ENCODE measurements at regions not wholly inside any gene's neighbourhood (a gene's known extent, or its start where the extent isn't known, plus 50 kb on each side); places are given as distances from the start of the nearest gene placed in this dataset.
A peak's percentile ranks its signal among the peaks of the same experiment; 100 is the strongest.

DNA sequence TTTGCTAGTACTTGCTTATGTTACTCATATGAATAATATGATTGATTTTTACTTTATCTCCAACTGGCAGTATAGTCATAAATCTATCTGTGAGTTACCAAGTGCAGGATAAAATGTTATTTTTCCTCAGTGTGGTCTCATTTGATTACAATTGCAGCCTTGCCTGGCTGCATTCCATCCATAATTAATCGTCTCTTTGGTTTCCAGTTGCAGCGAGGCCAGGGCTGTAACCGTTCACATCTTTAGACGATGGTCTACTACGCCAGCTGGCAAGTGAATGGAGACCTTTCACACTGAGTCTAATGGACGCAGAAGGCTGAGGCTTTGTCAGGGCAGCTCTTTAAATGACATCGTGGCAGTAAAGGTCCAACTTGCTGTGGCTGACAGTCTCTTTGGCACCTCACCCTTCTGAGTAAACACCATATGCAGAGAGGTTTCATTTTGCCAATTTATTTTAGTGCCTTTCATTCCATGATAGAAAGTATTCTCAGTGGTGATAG, 84.0 kb downstream of the ARL4A start:
- TF ChIP-seq, protein P1, sequence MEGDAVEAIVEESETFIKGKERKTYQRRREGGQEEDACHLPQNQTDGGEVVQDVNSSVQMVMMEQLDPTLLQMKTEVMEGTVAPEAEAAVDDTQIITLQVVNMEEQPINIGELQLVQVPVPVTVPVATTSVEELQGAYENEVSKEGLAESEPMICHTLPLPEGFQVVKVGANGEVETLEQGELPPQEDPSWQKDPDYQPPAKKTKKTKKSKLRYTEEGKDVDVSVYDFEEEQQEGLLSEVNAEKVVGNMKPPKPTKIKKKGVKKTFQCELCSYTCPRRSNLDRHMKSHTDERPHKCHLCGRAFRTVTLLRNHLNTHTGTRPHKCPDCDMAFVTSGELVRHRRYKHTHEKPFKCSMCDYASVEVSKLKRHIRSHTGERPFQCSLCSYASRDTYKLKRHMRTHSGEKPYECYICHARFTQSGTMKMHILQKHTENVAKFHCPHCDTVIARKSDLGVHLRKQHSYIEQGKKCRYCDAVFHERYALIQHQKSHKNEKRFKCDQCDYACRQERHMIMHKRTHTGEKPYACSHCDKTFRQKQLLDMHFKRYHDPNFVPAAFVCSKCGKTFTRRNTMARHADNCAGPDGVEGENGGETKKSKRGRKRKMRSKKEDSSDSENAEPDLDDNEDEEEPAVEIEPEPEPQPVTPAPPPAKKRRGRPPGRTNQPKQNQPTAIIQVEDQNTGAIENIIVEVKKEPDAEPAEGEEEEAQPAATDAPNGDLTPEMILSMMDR (IDR thresholded peaks at IDR 0.05) = no peak
- TF ChIP-seq POLR2AphosphoS5 (IDR thresholded peaks at IDR 0.05) = peak in 1 of 4 donors; percentile 16
- peak; percentile 65 for DNase-seq
- no peaks in the 10 kb centered on the region for H3K27me3 ChIP-seq
- no peaks in the 10 kb centered on the region for H3K36me3 ChIP-seq
- peak overlapping the region in 1 of 4 donors; percentile 14 for H3K4me3 ChIP-seq
- H3K27ac ChIP-seq = peak overlapping the region in 3 of 4 donors; percentile 11 to 39 (median 17)
- no peaks in the 10 kb centered on the region for H3K9me3 ChIP-seq
- H3K4me1 ChIP-seq = peaks cover 0 to 31% (median 28%) of the 10 kb centered on the region in 4 donors
- intact Hi-C loops (cut with DNase I) = no loop called here
- 6 to 36% methylated on average over 7 of the region's 7 CpGs for WGBS, 2 donors

DNA sequence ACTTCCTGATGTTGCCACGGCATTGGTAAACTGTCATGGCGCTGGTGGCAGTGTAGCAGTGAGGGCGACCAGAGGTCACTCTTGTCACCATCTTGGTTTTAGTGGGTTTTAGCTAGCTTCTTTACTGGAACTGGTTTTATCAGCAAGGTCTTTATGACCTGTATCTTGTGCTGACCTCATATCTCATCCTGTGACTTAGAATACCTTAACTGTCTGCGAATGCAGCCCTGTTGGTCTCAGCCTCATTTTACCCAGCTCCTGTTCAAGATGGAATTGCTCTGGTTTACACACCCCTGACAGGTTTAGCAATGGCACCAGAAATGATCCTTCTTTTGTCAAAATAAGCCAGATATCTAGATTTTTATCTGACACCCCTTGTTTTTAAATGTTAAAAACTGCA, 85.3 kb downstream of the ARL4A start:
- TF ChIP-seq POLR2A (IDR thresholded peaks at IDR 0.05) = no peak
- TF ChIP-seq, protein P1 (IDR thresholded peaks at IDR 0.05) = no peak
- TF ChIP-seq POLR2AphosphoS5 (IDR thresholded peaks at IDR 0.05) = no peak
- TF ChIP-seq EP300 (IDR thresholded peaks at IDR 0.05) = no peak
- 94 to 96% methylated on average over 4 of the region's 4 CpGs for WGBS, 2 donors
- DNase-seq = no peak
- no peaks in the 10 kb centered on the region for H3K9me3 ChIP-seq
- H3K27me3 ChIP-seq = no peaks in the 10 kb centered on the region
- H3K4me1 ChIP-seq = peaks cover 0 to 31% (median 28%) of the 10 kb centered on the region in 4 donors
- no peaks in the 10 kb centered on the region for H3K36me3 ChIP-seq
- intact Hi-C loops (cut with DNase I) = no loop called here
- H3K27ac ChIP-seq = no peak overlapping the region
- no peak overlapping the region for H3K4me3 ChIP-seq

DNA sequence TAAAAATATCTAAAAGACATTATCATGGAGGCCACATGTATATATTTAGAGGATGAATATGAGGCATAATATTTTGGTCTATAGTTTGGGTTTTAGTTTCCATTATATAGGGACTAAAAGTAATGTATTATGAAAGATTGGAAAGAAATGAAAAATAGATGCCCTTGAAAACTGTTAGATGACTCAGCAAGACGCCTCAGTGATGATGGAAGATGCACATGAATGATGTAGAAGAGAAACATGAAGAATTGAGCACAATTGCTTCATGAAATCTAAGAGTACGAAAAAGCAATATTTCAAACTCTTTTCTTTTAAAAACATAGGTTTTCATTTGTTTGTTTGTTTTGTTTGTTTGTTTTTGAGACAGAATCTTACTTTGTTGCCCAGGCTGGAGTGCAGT, 89.8 kb downstream of the ARL4A start:
- H3K9me3 ChIP-seq = no peaks in the 10 kb centered on the region
- intact Hi-C loops (cut with DNase I) = no loop called here
- WGBS, 2 donors = 91 to 92% methylated on average over 2 of the region's 2 CpGs
- no peaks in the 10 kb centered on the region for H3K36me3 ChIP-seq
- DNase-seq = no peak
- no peaks in the 10 kb centered on the region for H3K27me3 ChIP-seq
- no peak overlapping the region for H3K4me3 ChIP-seq
- H3K4me1 ChIP-seq = no peaks in the 10 kb centered on the region
- TF ChIP-seq EP300 (IDR thresholded peaks at IDR 0.05) (no peak), POLR2A (IDR thresholded peaks at IDR 0.05) (no peak), POLR2AphosphoS5 (IDR thresholded peaks at IDR 0.05) (no peak)
- TF ChIP-seq, protein P1 (IDR thresholded peaks at IDR 0.05) = no peak
- no peak overlapping the region for H3K27ac ChIP-seq

DNA sequence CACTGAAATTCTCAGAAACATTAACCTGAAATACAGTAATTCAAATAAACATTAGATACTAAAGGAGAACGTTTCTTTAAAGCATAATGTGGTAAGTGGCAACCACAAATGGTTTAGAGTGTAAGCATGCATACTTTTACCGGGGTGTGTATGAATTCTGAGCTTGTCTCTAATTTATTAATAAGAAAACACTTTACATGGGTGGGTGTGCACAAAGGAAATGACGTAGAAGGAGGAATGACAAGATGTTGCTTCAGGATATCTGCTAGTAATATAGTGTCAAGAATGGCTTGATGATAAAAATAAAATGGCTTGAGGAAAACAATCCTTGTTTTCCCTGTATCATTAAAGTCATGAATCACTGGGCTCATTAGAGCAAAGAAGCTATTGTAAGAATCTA, 92.5 kb downstream of the ARL4A start:
- no peaks in the 10 kb centered on the region for H3K36me3 ChIP-seq
- no peak for DNase-seq
- 74 to 76% methylated on average over 3 of the region's 3 CpGs for WGBS, 2 donors
- no peaks in the 10 kb centered on the region for H3K4me1 ChIP-seq
- no peak overlapping the region for H3K27ac ChIP-seq
- intact Hi-C loops (cut with DNase I) = no loop called here
- H3K4me3 ChIP-seq = no peak overlapping the region
- TF ChIP-seq POLR2A (IDR thresholded peaks at IDR 0.05) (no peak), POLR2AphosphoS5 (IDR thresholded peaks at IDR 0.05) (no peak), EP300 (IDR thresholded peaks at IDR 0.05) (no peak)
- TF ChIP-seq, protein P1 (IDR thresholded peaks at IDR 0.05) = no peak
- H3K9me3 ChIP-seq = no peaks in the 10 kb centered on the region
- H3K27me3 ChIP-seq = no peaks in the 10 kb centered on the region

DNA sequence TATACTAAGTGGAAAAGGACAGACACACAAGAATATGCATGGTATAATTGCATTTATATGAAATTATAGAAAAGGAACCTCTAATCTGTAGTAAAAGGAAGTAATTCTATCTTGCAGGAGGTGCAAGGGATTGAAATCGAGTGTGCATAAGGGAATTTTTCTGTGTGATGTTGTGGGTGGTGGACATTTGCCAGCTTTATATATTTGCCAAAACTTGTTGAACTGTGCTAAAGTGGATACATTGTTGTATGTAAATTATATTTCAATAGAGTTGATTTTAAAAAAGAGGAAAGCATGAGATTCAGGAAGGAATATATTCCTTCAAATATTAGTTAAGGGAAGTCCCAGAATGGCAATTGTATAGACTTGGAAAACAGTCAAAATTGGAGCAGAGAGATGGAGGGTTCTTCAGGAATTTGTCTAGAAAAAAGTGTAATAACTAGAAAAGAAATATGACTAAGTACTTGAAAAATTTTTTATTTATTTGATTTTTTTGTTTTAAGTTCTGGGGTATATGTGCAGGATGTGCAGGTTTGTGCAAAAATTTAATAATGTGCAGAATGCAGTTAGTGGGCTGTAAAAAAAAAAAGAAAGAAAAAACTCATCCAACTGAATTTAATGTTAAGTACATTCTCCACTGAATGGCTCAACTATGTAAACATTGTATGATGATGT, 96.1 kb downstream of the ARL4A start:
- no peaks in the 10 kb centered on the region for H3K27me3 ChIP-seq
- no peaks in the 10 kb centered on the region for H3K36me3 ChIP-seq
- TF ChIP-seq, protein P1 (IDR thresholded peaks at IDR 0.05) = no peak
- TF ChIP-seq EP300 (IDR thresholded peaks at IDR 0.05) = no peak
- no peak for TF ChIP-seq POLR2A (IDR thresholded peaks at IDR 0.05)
- TF ChIP-seq POLR2AphosphoS5 (IDR thresholded peaks at IDR 0.05) = no peak
- no peak overlapping the region for H3K27ac ChIP-seq
- WGBS, 2 donors = 68 to 79% methylated on average over 1 of the region's 1 CpG
- H3K9me3 ChIP-seq = no peaks in the 10 kb centered on the region
- intact Hi-C loops (cut with DNase I) = no loop called here
- H3K4me1 ChIP-seq = no peaks in the 10 kb centered on the region
- H3K4me3 ChIP-seq = no peak overlapping the region
- no peak for DNase-seq

Data from sigmoid colon (tissue), 6 donors.